Naive thymus-derived CD4-positive, alpha-beta T cell (primary cell): ENCODE measurements at regions not wholly inside any gene's neighbourhood (a gene's known extent, or its start where the extent isn't known, plus 50 kb on each side); places are given as distances from the start of the nearest gene placed in this dataset.

Experiments
- ATAC-seq: fragments of 150-1000 bp; cut with Tn5 transposase; 2 replicates; pipeline ENCODE4 v1.10.0; 2021; ENCODE audit warnings: mild to moderate bottlenecking, moderate library complexity
- CTCF ChIA-PET: fragments of 350-600 bp; sonication (Branson Sonifier 250); formaldehyde crosslinking; loops from one replicate; lab custom pipeline; 2021; ENCODE audit warnings: antibody characterized with exemption; lab: Charles Lee
- POLR2A ChIA-PET: fragments of 350-600 bp; sonication (Branson Sonifier 250); formaldehyde crosslinking; loops from one replicate; lab custom pipeline; 2021; ENCODE audit warnings: antibody characterized with exemption, inconsistent platforms; lab: Charles Lee
- DNase-seq, 9 donors: peaks; one replicate each; pipeline versions ENCODE4 v3.0.0 to v3.0.0-alpha.2; 2020 to 2022; ENCODE audit warnings: mixed read lengths in 1 of 9
- H3K27ac ChIP-seq: one replicate; pipeline ENCODE4 v1.7.0; 2013; ENCODE audit warnings: mild to moderate bottlenecking, low read depth, low read length, moderate library complexity
- H3K27me3 ChIP-seq, 2 donors: one replicate each; pipeline ENCODE4 v1.7.0; 2013; ENCODE audit warnings: low read length in 2 of 2, mild to moderate bottlenecking in 2 of 2, moderate library complexity in 2 of 2; ENCODE audit not compliant: control insufficient read depth in 2 of 2, insufficient read depth in 2 of 2
- H3K36me3 ChIP-seq, 3 experiments: 1 replicate in 2 of 3; 2 replicates in 1 of 3; pipeline ENCODE4 v1.7.0; 2013; ENCODE audit warnings: low read length in 3 of 3, mild to moderate bottlenecking in 3 of 3, moderate library complexity in 1 of 3; ENCODE audit not compliant: insufficient read depth in 3 of 3, control insufficient read depth in 2 of 3
- H3K4me1 ChIP-seq, 2 donors: one replicate each; pipeline ENCODE4 v1.7.0; 2013; ENCODE audit warnings: low read length in 2 of 2, mild to moderate bottlenecking in 2 of 2, moderate library complexity in 1 of 2; ENCODE audit not compliant: control insufficient read depth in 2 of 2, insufficient read depth in 2 of 2
- H3K4me3 ChIP-seq: 2 replicates; pipeline ENCODE4 v1.7.0; 2013; ENCODE audit warnings: mild to moderate bottlenecking, low read length
- H3K9me3 ChIP-seq, 3 experiments: 1 replicate in 2 of 3; 2 replicates in 1 of 3; pipeline ENCODE4 v1.7.0; 2013; ENCODE audit warnings: low read length in 3 of 3; ENCODE audit not compliant: control insufficient read depth in 2 of 3
- H3K27ac Mint-ChIP-seq, 9 donors: one replicate each; pipeline ENCODE4 v1.8.0; 2020 to 2022; ENCODE audit warnings: mixed read lengths in 9 of 9, mild to moderate bottlenecking in 8 of 9, moderate library complexity in 5 of 9, inconsistent platforms in 2 of 9
- H3K27me3 Mint-ChIP-seq, 5 donors: one replicate each; pipeline ENCODE4 v1.8.0; 2021 to 2022; ENCODE audit warnings: mixed read lengths in 5 of 5, mild to moderate bottlenecking in 1 of 5
- H3K36me3 Mint-ChIP-seq, 5 donors: one replicate each; pipeline ENCODE4 v1.8.0; 2020 to 2022; ENCODE audit warnings: mixed read lengths in 5 of 5, mild to moderate bottlenecking in 3 of 5, inconsistent platforms in 1 of 5
- H3K4me1 Mint-ChIP-seq, 7 donors: one replicate each; pipeline ENCODE4 v1.8.0; 2020 to 2022; ENCODE audit warnings: mixed read lengths in 7 of 7, mild to moderate bottlenecking in 3 of 7, inconsistent platforms in 1 of 7
- H3K4me3 Mint-ChIP-seq, 10 donors: one replicate each; pipeline ENCODE4 v1.8.0; 2020 to 2022; ENCODE audit warnings: mild to moderate bottlenecking in 10 of 10, mixed read lengths in 10 of 10, moderate library complexity in 6 of 10, inconsistent platforms in 2 of 10
- H3K9me3 Mint-ChIP-seq, 11 donors: one replicate each; pipeline ENCODE4 v1.8.0; 2020 to 2022; ENCODE audit warnings: mixed read lengths in 11 of 11, mild to moderate bottlenecking in 4 of 11, inconsistent platforms in 1 of 11, moderate library complexity in 1 of 11
- intact Hi-C, 2 donors: fragments of 100-400 bp; cut with micrococcal nuclease; formaldehyde crosslinking; loops; one replicate each; pipeline ENCODE4 v1.15.1; 2023

- ChIA-PET POLR2A (no interaction called here), CTCF (no interaction called here)
- H3K27ac Mint-ChIP-seq: no peak overlapping the region
- Histone ChIP-seq H3K4me3 (no peak overlapping the region), H3K9me3 (no peaks in the 10 kb centered on the region), H3K4me1 (no peaks in the 10 kb centered on the region), H3K27me3 (no peaks in the 10 kb centered on the region), H3K27ac (no peak overlapping the region), H3K36me3 (no peaks in the 10 kb centered on the region)
- no peaks in the 10 kb centered on the region for H3K27me3 Mint-ChIP-seq
- intact Hi-C loops: no loop called here
- H3K4me3 Mint-ChIP-seq: no peak overlapping the region
- DNase-seq (no peak), ATAC-seq (no peak)
- H3K36me3 Mint-ChIP-seq: no peaks in the 10 kb centered on the region
- peaks cover 0 to 8% (median 2%) of the 10 kb centered on the region in 11 donors for H3K9me3 Mint-ChIP-seq
- no peaks in the 10 kb centered on the region for H3K4me1 Mint-ChIP-seq
Measured at GRCh38 chr12:19957308-19958125, 410.8 kb upstream of the PDE3A start.

- no peak overlapping the region for H3K4me3 ChIP-seq
- ChIA-PET CTCF (no interaction called here), POLR2A (no interaction called here)
- no peak overlapping the region for H3K27ac ChIP-seq
- peaks cover 0 to 4% (median 0%) of the 10 kb centered on the region in 11 donors for H3K9me3 Mint-ChIP-seq
- no peaks in the 10 kb centered on the region for H3K27me3 ChIP-seq
- no peaks in the 10 kb centered on the region for H3K4me1 ChIP-seq
- H3K4me3 Mint-ChIP-seq: no peak overlapping the region
- no peaks in the 10 kb centered on the region for H3K4me1 Mint-ChIP-seq
- H3K27me3 Mint-ChIP-seq: no peaks in the 10 kb centered on the region
- H3K36me3 ChIP-seq: no peaks in the 10 kb centered on the region
- no peak overlapping the region for H3K27ac Mint-ChIP-seq
- ATAC-seq (no peak), DNase-seq (no peak)
- no peaks in the 10 kb centered on the region for H3K36me3 Mint-ChIP-seq
- intact Hi-C loops: no loop called here
- no peaks in the 10 kb centered on the region for H3K9me3 ChIP-seq
Measured at GRCh38 chr12:19958389-19958788, 409.9 kb upstream of the PDE3A start.

GRCh38 chr12:19959353-19959752, 409.0 kb upstream of the PDE3A start:
- no peak overlapping the region for H3K4me3 Mint-ChIP-seq

GRCh38 chr12:19960527-19960926, 407.8 kb upstream of the PDE3A start:
- intact Hi-C loops: no loop called here
- no peak for ATAC-seq
- POLR2A ChIA-PET: no interaction called here
- CTCF ChIA-PET: no interaction called here
- H3K27ac Mint-ChIP-seq: no peak overlapping the region
- H3K9me3 Mint-ChIP-seq: peaks cover 0 to 4% (median 0%) of the 10 kb centered on the region in 11 donors
- Histone ChIP-seq H3K4me3 (no peak overlapping the region), H3K27ac (no peak overlapping the region), H3K9me3 (no peaks in the 10 kb centered on the region), H3K27me3 (no peaks in the 10 kb centered on the region), H3K4me1 (no peaks in the 10 kb centered on the region), H3K36me3 (no peaks in the 10 kb centered on the region)
- H3K4me3 Mint-ChIP-seq: no peak overlapping the region
- no peaks in the 10 kb centered on the region for H3K27me3 Mint-ChIP-seq
- no peaks in the 10 kb centered on the region for H3K4me1 Mint-ChIP-seq
- H3K36me3 Mint-ChIP-seq: no peaks in the 10 kb centered on the region
- no peak for DNase-seq

More at GRCh38 chr12:19959353-19959752, 409.0 kb upstream of the PDE3A start:
- Histone ChIP-seq H3K4me1 (no peaks in the 10 kb centered on the region), H3K36me3 (no peaks in the 10 kb centered on the region), H3K27ac (no peak overlapping the region), H3K4me3 (no peak overlapping the region), H3K9me3 (no peaks in the 10 kb centered on the region), H3K27me3 (no peaks in the 10 kb centered on the region)
- Mint-ChIP-seq H3K36me3 (no peaks in the 10 kb centered on the region), H3K9me3 (peaks cover 0 to 4% (median 0%) of the 10 kb centered on the region in 11 donors), H3K27ac (no peak overlapping the region), H3K27me3 (no peaks in the 10 kb centered on the region), H3K4me1 (no peaks in the 10 kb centered on the region)
- DNase-seq (no peak), ATAC-seq (no peak)
- CTCF ChIA-PET: no interaction called here
- POLR2A ChIA-PET: no interaction called here
- intact Hi-C loops: no loop called here

GRCh38 chr12:19962192-19962591, 406.1 kb upstream of the PDE3A start:
- ChIA-PET CTCF (no interaction called here), POLR2A (no interaction called here)
- H3K27ac ChIP-seq: no peak overlapping the region
- intact Hi-C loops: no loop called here
- H3K4me3 ChIP-seq: no peak overlapping the region
- Mint-ChIP-seq H3K27ac (no peak overlapping the region), H3K4me3 (no peak overlapping the region), H3K27me3 (no peaks in the 10 kb centered on the region), H3K9me3 (peaks cover 0 to 6% (median 0%) of the 10 kb centered on the region in 11 donors), H3K4me1 (no peaks in the 10 kb centered on the region), H3K36me3 (no peaks in the 10 kb centered on the region)
- no peaks in the 10 kb centered on the region for H3K9me3 ChIP-seq
- DNase-seq: no peak
- no peaks in the 10 kb centered on the region for H3K27me3 ChIP-seq
- H3K4me1 ChIP-seq: no peaks in the 10 kb centered on the region
- no peaks in the 10 kb centered on the region for H3K36me3 ChIP-seq
- no peak for ATAC-seq

- Mint-ChIP-seq H3K27ac (no peak overlapping the region), H3K4me1 (no peaks in the 10 kb centered on the region), H3K36me3 (no peaks in the 10 kb centered on the region), H3K9me3 (peaks cover 0 to 10% (median 0%) of the 10 kb centered on the region in 11 donors), H3K4me3 (no peak overlapping the region), H3K27me3 (no peaks in the 10 kb centered on the region)
- H3K4me3 ChIP-seq: no peak overlapping the region
- H3K36me3 ChIP-seq: no peaks in the 10 kb centered on the region
- H3K27me3 ChIP-seq: no peaks in the 10 kb centered on the region
- DNase-seq: no peak
- ATAC-seq: no peak
- POLR2A ChIA-PET: no interaction called here
- CTCF ChIA-PET: no interaction called here
- H3K9me3 ChIP-seq: no peaks in the 10 kb centered on the region
- H3K27ac ChIP-seq: no peak overlapping the region
- intact Hi-C loops: no loop called here
- H3K4me1 ChIP-seq: no peaks in the 10 kb centered on the region
Measured at GRCh38 chr12:19963972-19964371, 404.4 kb upstream of the PDE3A start.

GRCh38 chr12:19964549-19964948, 403.8 kb upstream of the PDE3A start:
- POLR2A ChIA-PET: no interaction called here
- ATAC-seq (no peak), DNase-seq (no peak)
- Mint-ChIP-seq H3K4me3 (no peak overlapping the region), H3K36me3 (no peaks in the 10 kb centered on the region), H3K27me3 (no peaks in the 10 kb centered on the region), H3K4me1 (no peaks in the 10 kb centered on the region), H3K9me3 (peaks cover 0 to 10% (median 0%) of the 10 kb centered on the region in 11 donors), H3K27ac (no peak overlapping the region)
- Histone ChIP-seq H3K9me3 (no peaks in the 10 kb centered on the region), H3K36me3 (no peaks in the 10 kb centered on the region), H3K27me3 (no peaks in the 10 kb centered on the region), H3K4me1 (no peaks in the 10 kb centered on the region), H3K27ac (no peak overlapping the region), H3K4me3 (no peak overlapping the region)
- intact Hi-C loops: no loop called here
- CTCF ChIA-PET: no interaction called here
